H1 (cell line): ENCODE measurements at regions not wholly inside any gene's neighbourhood (a gene's known extent, or its start where the extent isn't known, plus 50 kb on each side); places are given as distances from the start of the nearest gene placed in this dataset.

Experiments
- CTCF ChIA-PET: fragments of 300-600 bp; sonication (Branson Sonifier 250); formaldehyde crosslinking; loops from one replicate; lab custom pipeline; 2021; ENCODE audit not compliant: partially characterized antibody; lab: Charles Lee
- POLR2A ChIA-PET: fragments of 300-600 bp; sonication (Branson Sonifier 250); formaldehyde crosslinking; loops from one replicate; lab custom pipeline; 2021; ENCODE audit warnings: inconsistent platforms; ENCODE audit not compliant: partially characterized antibody; lab: Charles Lee
- DNase-seq, 2 experiments: peaks; one replicate each; pipeline versions ENCODE4 v3.0.0 to v3.0.0-alpha.2; 2010 to 2022; ENCODE audit warnings: low spot score in 2 of 2, low read depth in 1 of 2, mixed read lengths in 1 of 2
- FAIRE-seq: peaks from 2 replicates; lab custom pipeline; 2011; peaks lifted over from hg19 to GRCh38; lab: Jason Lieb, UNC
- H2AFZ ChIP-seq: 2 replicates; pipeline ENCODE4 v1.8.1; 2012; ENCODE audit warnings: low read length, inconsistent platforms
- H2AK5ac ChIP-seq: 2 replicates; pipeline ENCODE4 v1.6.1; 2013; ENCODE audit warnings: low read depth, low read length
- H2BK120ac ChIP-seq: replicated peaks from 2 replicates; pipeline ENCODE3; 2013; ENCODE audit warnings: low read depth, low read length, inconsistent platforms
- H2BK12ac ChIP-seq: 2 replicates; pipeline ENCODE4 v1.6.1; 2013; ENCODE audit warnings: low read depth, low read length
- H2BK15ac ChIP-seq: 2 replicates; pipeline ENCODE4 v1.6.1; 2013; ENCODE audit warnings: low read length
- H2BK20ac ChIP-seq: 2 replicates; pipeline ENCODE4 v1.6.1; 2013; ENCODE audit warnings: low read length
- H2BK5ac ChIP-seq: 2 replicates; pipeline ENCODE4 v1.6.1; 2013; ENCODE audit warnings: low read depth, low read length
- H3K14ac ChIP-seq: 2 replicates; pipeline ENCODE4 v1.6.1; 2013; ENCODE audit warnings: inconsistent platforms; ENCODE audit not compliant: insufficient read length
- H3K18ac ChIP-seq: 2 replicates; pipeline ENCODE4 v1.6.1; 2013; ENCODE audit warnings: low read length; ENCODE audit errors: extremely low read depth
- H3K23ac ChIP-seq: 2 replicates; pipeline ENCODE4 v1.6.1; 2013; ENCODE audit warnings: inconsistent platforms; ENCODE audit not compliant: insufficient read length
- H3K23me2 ChIP-seq: 2 replicates; pipeline ENCODE4 v1.6.1; 2013; ENCODE audit warnings: low read depth, low read length
- H3K27ac ChIP-seq: 2 replicates; pipeline ENCODE4 v1.6.1; 2011; ENCODE audit warnings: low read depth, low read length, inconsistent platforms
- H3K27me3 ChIP-seq, 4 experiments: replicated peaks in 1 of 4; 1 replicate in 1 of 4; 2 replicates in 3 of 4; pipeline versions ENCODE4 v1.6.1 to v1.8.1; 2011 to 2013; ENCODE audit warnings: low read length in 3 of 4, mild to moderate bottlenecking in 3 of 4, inconsistent platforms in 2 of 4, mixed read lengths in 2 of 4, moderate library complexity in 1 of 4; ENCODE audit not compliant: control insufficient read depth in 3 of 4, insufficient read depth in 3 of 4; ENCODE audit errors: extremely low read depth in 1 of 4
- H3K36me3 ChIP-seq, 4 experiments: 2 replicates each; pipeline versions ENCODE4 v1.6.1 to v1.8.1; 2011 to 2013; ENCODE audit warnings: mild to moderate bottlenecking in 4 of 4, low read length in 3 of 4, moderate library complexity in 2 of 4, control low read depth in 1 of 4, inconsistent platforms in 1 of 4; ENCODE audit not compliant: insufficient read depth in 4 of 4, control insufficient read depth in 2 of 4
- H3K4ac ChIP-seq: replicated peaks from 2 replicates; pipeline ENCODE3; 2013; ENCODE audit warnings: low read length, low read depth, mixed read lengths, inconsistent platforms; ENCODE audit not compliant: insufficient read length
- H3K4me1 ChIP-seq, 4 experiments: replicated peaks in 1 of 4; 1 replicate in 1 of 4; 2 replicates in 3 of 4; pipeline versions ENCODE4 v1.6.1 to v1.8.1; 2011 to 2013; ENCODE audit warnings: low read length in 3 of 4, inconsistent platforms in 2 of 4, mixed read lengths in 1 of 4; ENCODE audit not compliant: insufficient read depth in 4 of 4, control insufficient read depth in 3 of 4
- H3K4me2 ChIP-seq, 2 experiments: 2 replicates each; pipeline versions ENCODE4 v1.6.1 to v1.8.1; 2011 to 2013; ENCODE audit warnings: low read depth in 2 of 2, low read length in 2 of 2, control low read depth in 1 of 2, inconsistent platforms in 1 of 2, mild to moderate bottlenecking in 1 of 2; ENCODE audit not compliant: insufficient read depth in 1 of 2
- H3K4me3 ChIP-seq, 4 experiments: fragments of 200-600, 300-600 bp in 1 of 4; sonication (generic), shearing (Covaris generic), sonication (Bioruptor Twin) in 1 of 4; 2 replicates each; pipeline versions ENCODE4 v1.5.1 to v1.8.1; 2011 to 2016; ENCODE audit warnings: low read length in 4 of 4, low read depth in 3 of 4, control low read depth in 2 of 4, inconsistent platforms in 2 of 4, mild to moderate bottlenecking in 2 of 4, mixed read lengths in 1 of 4, moderate library complexity in 1 of 4; ENCODE audit not compliant: insufficient read depth in 2 of 4; ENCODE audit errors: extremely low read depth in 1 of 4
- H3K56ac ChIP-seq: replicated peaks from 2 replicates; pipeline ENCODE3; 2013; ENCODE audit warnings: low read depth, mild to moderate bottlenecking, mixed read lengths, low read length, inconsistent platforms; ENCODE audit not compliant: insufficient read length
- H3K79me1 ChIP-seq: 2 replicates; pipeline ENCODE4 v1.6.1; 2013; ENCODE audit warnings: low read depth, low read length, control low read depth
- H3K79me2 ChIP-seq, 2 experiments: 2 replicates each; pipeline versions ENCODE4 v1.6.1 to v1.8.1; 2012 to 2013; ENCODE audit warnings: low read length in 2 of 2, mild to moderate bottlenecking in 2 of 2, inconsistent platforms in 1 of 2; ENCODE audit not compliant: insufficient read depth in 2 of 2, control insufficient read depth in 1 of 2
- H3K9ac ChIP-seq, 4 experiments: replicated peaks in 1 of 4; 1 replicate in 1 of 4; 2 replicates in 3 of 4; pipeline versions ENCODE4 v1.6.1 to v1.8.1; 2011 to 2013; ENCODE audit warnings: low read depth in 3 of 4, low read length in 3 of 4, control low read depth in 2 of 4, mild to moderate bottlenecking in 2 of 4, moderate library complexity in 2 of 4, inconsistent platforms in 1 of 4; ENCODE audit errors: extremely low read depth in 1 of 4
- H3K9me3 ChIP-seq, 2 experiments: 2 replicates each; pipeline versions ENCODE4 v1.6.1 to v1.8.1; 2012 to 2013; ENCODE audit warnings: mild to moderate bottlenecking in 2 of 2, moderate library complexity in 2 of 2, control low read depth in 1 of 2, inconsistent platforms in 1 of 2, low read depth in 1 of 2, low read length in 1 of 2, mixed read lengths in 1 of 2; ENCODE audit not compliant: insufficient read depth in 2 of 2
- H4K20me1 ChIP-seq, 2 experiments: replicated peaks in 1 of 2; 2 replicates each; pipeline versions ENCODE3 to v1.8.1; 2011 to 2013; ENCODE audit warnings: inconsistent platforms in 2 of 2, low read length in 2 of 2, mild to moderate bottlenecking in 1 of 2; ENCODE audit not compliant: insufficient read depth in 2 of 2, control insufficient read depth in 1 of 2
- H4K5ac ChIP-seq: 2 replicates; pipeline ENCODE4 v1.6.1; 2013; ENCODE audit warnings: low read length, low read depth, mixed read lengths, inconsistent platforms; ENCODE audit not compliant: insufficient read length
- H4K8ac ChIP-seq: 2 replicates; pipeline ENCODE4 v1.8.0; 2013; ENCODE audit warnings: mild to moderate bottlenecking, moderate library complexity, low read length, inconsistent platforms; ENCODE audit not compliant: insufficient read depth; ENCODE audit errors: extremely low read depth
- H4K91ac ChIP-seq: replicated peaks from 2 replicates; pipeline ENCODE3; 2013; ENCODE audit warnings: low read length, mixed read lengths, inconsistent platforms; ENCODE audit not compliant: insufficient read length
- ATF2 ChIP-seq: IDR thresholded peaks from 2 replicates; pipeline ENCODE4 v1.6.1; 2012; ENCODE audit warnings: low read length, inconsistent platforms
- CTBP2 ChIP-seq: IDR thresholded peaks from 2 replicates; pipeline ENCODE4 v1.7.0; 2011; ENCODE audit warnings: borderline replicate concordance, mild to moderate bottlenecking, moderate library complexity, mixed read lengths, low read length; ENCODE audit not compliant: insufficient read depth, insufficient read length
- GABPA ChIP-seq: IDR thresholded peaks from 2 replicates; pipeline ENCODE4 v1.6.1; 2011; ENCODE audit warnings: mild to moderate bottlenecking, low read length, moderate library complexity, borderline replicate concordance; ENCODE audit not compliant: insufficient read depth
- WGBS, 2 experiments: shearing (Covaris generic) in 1 of 2; methylation state at CpG; one replicate each; pipeline versions ENCODE4 v1.1.6 to v1.1.7; 2013 to 2015; ENCODE audit warnings: low lambda C conversion rate in 2 of 2, mixed read lengths in 2 of 2, inconsistent platforms in 1 of 2, low coverage in 1 of 2, missing lambda C conversion rate in 1 of 2; ENCODE audit not compliant: insufficient replicate concordance in 2 of 2, insufficient coverage in 1 of 2, insufficient read length in 1 of 2; ENCODE audit errors: extremely low coverage in 1 of 2, missing lambda C conversion rate in 1 of 2; 5-methylcytosine and 5-hydroxymethylcytosine counted together

GRCh38 chr1:245026247-245026646 is 128.5 kb upstream of the KIF26B start:
- Histone ChIP-seq H3K4me3 (no peak overlapping the region), H4K5ac (no peak overlapping the region), H3K23ac (no peak overlapping the region), H2AK5ac (no peak overlapping the region), H2BK20ac (no peak overlapping the region), H3K4me1 (no peaks in the 10 kb centered on the region), H3K27ac (no peak overlapping the region), H3K4ac (no peak overlapping the region), H4K91ac (no peak overlapping the region), H3K9ac (no peak overlapping the region), H3K36me3 (0 out of 8 replicates have a peak, but pooled peaks cover 0 to 4% (median 0%) of the 10 kb centered on the region in 4 experiments), H2BK5ac (no peak overlapping the region), H2BK12ac (no peak overlapping the region), H3K18ac (no peak overlapping the region), H3K23me2 (no peaks in the 10 kb centered on the region), H3K79me2 (no peaks in the 10 kb centered on the region), H2BK120ac (no peak overlapping the region), H3K9me3 (no peaks in the 10 kb centered on the region), H2BK15ac (no peak overlapping the region), H3K27me3 (no peaks in the 10 kb centered on the region), H2AFZ (no peak overlapping the region), H4K8ac (no peak overlapping the region), H3K56ac (no peak overlapping the region), H4K20me1 (peaks cover 0 to 1% of the 10 kb centered on the region in 2 experiments), H3K14ac (no peak overlapping the region), H3K79me1 (no peaks in the 10 kb centered on the region; the same call in 1 of the 2 replicates), H3K4me2 (no peak overlapping the region)
- DNase-seq (no peak), FAIRE-seq (no peak)
- ChIA-PET CTCF (interaction anchor here (0.5 to 2.5 kb wide), 2 partner anchors 16 to 382 kb away, joined by 3 to 10 read pairs; no protein-coding TSS in a partner anchor), POLR2A (interaction anchor here (0.8 to 1.2 kb wide), 2 partner anchors 55 to 164 kb away, joined by 3 read pairs; no protein-coding TSS in a partner anchor)
- 88% methylated on average over 3 of the region's 3 CpGs; no CpG with 5 or more reads in 1 of the 2 experiments for WGBS, 2 experiments
- TF ChIP-seq CTBP2 (no peak), GABPA (no peak), ATF2 (no peak)
